ENCODE measurements at regions not wholly inside any gene's neighbourhood (a gene's known extent, or its start where the extent isn't known, plus 50 kb on each side); places are given as distances from the start of the nearest gene placed in this dataset.

GRCh38 chr1:56142301-56142700 is 437.1 kb downstream of the PLPP3 start:
- CTCF ChIA-PET (ENCODE audit: unreplicated experiment): no interaction called here
- no peak overlapping the region for H3K27ac ChIP-seq (ENCODE audit: low read depth, low read length, poor library complexity, severe bottlenecking)

GRCh38 chr1:56139836-56140235 is 439.5 kb downstream of the PLPP3 start:
- Histone ChIP-seq H3K79me2 (ENCODE audit: insufficient read depth, low read depth, low read length) (no peaks in the 10 kb centered on the region), H3K36me3 (ENCODE audit: insufficient read depth, low read length) (no peaks in the 10 kb centered on the region), H2AFZ (ENCODE audit: low read length) (no peak overlapping the region), H3K9me3 (ENCODE audit: low read length) (no peaks in the 10 kb centered on the region), H3K4me1 (ENCODE audit: insufficient read depth, low read length, poor library complexity, severe bottlenecking) (no peaks in the 10 kb centered on the region), H3K9me2 (ENCODE audit: insufficient read depth, low read length) (no peaks in the 10 kb centered on the region), H3K27ac (ENCODE audit: low read depth, low read length, poor library complexity, severe bottlenecking) (no peak overlapping the region), H3K4me2 (ENCODE audit: low read length) (no peak overlapping the region), H3K4me3 (ENCODE audit: low read depth, low read length, poor library complexity, severe bottlenecking) (no peak overlapping the region), H4K20me1 (ENCODE audit: insufficient read depth, low read length) (no peaks in the 10 kb centered on the region)
- intact Hi-C loops (cut with micrococcal nuclease; ENCODE audit: unreplicated experiment): loop anchor here (10.0 kb wide), 1 partner anchor 445 kb away; no protein-coding TSS in a partner anchor
- POLR2A ChIA-PET: no interaction called here
- CTCF ChIA-PET (ENCODE audit: unreplicated experiment): no interaction called here
- no TSS peak for BruUV-seq (replicated peaks)
- TF ChIP-seq CTCF (conservative IDR thresholded peaks at IDR 0.05; ENCODE audit: low read length): no peak
- no peak for TF ChIP-seq EZH2phosphoT487 (IDR thresholded peaks at IDR 0.05; ENCODE audit: borderline replicate concordance, low read depth, low read length)
- no peak for DNase-seq (ENCODE audit: low spot score)

More at GRCh38 chr1:56142301-56142700, 437.1 kb downstream of the PLPP3 start:
- Histone ChIP-seq H3K4me2 (ENCODE audit: low read length) (no peak overlapping the region), H3K79me2 (ENCODE audit: insufficient read depth, low read depth, low read length) (no peaks in the 10 kb centered on the region), H2AFZ (ENCODE audit: low read length) (no peak overlapping the region), H3K36me3 (ENCODE audit: insufficient read depth, low read length) (no peaks in the 10 kb centered on the region), H4K20me1 (ENCODE audit: insufficient read depth, low read length) (no peaks in the 10 kb centered on the region), H3K4me1 (ENCODE audit: insufficient read depth, low read length, poor library complexity, severe bottlenecking) (no peaks in the 10 kb centered on the region), H3K9me3 (ENCODE audit: low read length) (no peaks in the 10 kb centered on the region), H3K9me2 (ENCODE audit: insufficient read depth, low read length) (no peaks in the 10 kb centered on the region), H3K4me3 (ENCODE audit: low read depth, low read length, poor library complexity, severe bottlenecking) (no peak overlapping the region)
- BruUV-seq (replicated peaks): no TSS peak
- POLR2A ChIA-PET: no interaction called here
- no peak for DNase-seq (ENCODE audit: low spot score)
- intact Hi-C loops (cut with micrococcal nuclease; ENCODE audit: unreplicated experiment): loop anchor here (10.0 kb wide), 1 partner anchor 442 kb away; no protein-coding TSS in a partner anchor
- TF ChIP-seq EZH2phosphoT487 (IDR thresholded peaks at IDR 0.05; ENCODE audit: borderline replicate concordance, low read depth, low read length) (no peak), CTCF (conservative IDR thresholded peaks at IDR 0.05; ENCODE audit: low read length) (no peak)

DNA sequence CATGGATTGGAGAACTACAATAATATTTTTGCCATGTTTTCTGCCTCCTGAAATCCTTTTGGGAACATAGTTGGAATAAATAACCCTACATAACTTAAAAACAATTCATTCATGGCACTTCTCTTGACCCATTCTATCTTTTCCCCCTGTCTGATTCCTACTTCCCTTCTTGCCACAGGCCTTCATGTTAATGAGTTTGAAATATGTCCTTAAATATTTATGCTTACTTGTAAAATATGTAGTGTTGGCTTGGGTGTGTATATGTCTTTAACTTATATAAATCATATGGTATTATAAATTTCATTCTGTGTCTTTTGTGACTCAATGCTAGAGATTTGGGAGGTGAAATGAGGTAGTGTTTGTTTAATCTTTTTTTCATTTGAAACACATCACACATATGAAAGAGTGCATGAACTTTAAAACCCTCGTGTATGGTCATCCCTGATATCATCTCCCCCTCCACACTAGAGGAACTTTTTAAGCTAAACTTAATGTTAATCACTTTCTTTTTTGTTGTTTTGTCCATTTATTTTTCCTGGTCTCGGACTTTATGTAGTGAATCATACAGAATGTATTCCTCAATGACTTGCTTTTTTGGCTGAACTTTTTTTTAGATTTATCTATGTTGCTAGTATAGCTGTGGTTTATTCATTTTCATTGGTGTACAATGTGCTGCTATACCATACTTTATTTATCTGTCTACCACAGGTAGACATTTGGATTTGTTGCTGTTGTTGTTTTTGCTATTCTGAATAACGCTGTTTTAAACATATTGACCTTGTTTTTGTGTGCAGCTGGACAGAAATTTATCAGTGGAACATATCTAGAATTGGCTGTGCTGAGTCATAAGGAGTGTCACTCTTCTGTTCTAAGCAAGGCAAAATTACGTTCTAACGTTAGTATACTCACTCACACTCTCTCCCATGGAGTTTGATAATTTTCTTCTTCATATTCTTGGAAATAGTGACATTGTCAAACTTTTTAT is 441.6 kb downstream of the PLPP3 start:
- BruUV-seq (replicated peaks): no TSS peak
- no peak overlapping the region for H2AFZ ChIP-seq (ENCODE audit: low read length)
- no peak overlapping the region for H3K27ac ChIP-seq (ENCODE audit: low read depth, low read length, poor library complexity, severe bottlenecking)
- DNase-seq (ENCODE audit: low spot score): no peak
- no peak overlapping the region for H3K4me3 ChIP-seq (ENCODE audit: low read depth, low read length, poor library complexity, severe bottlenecking)
- no peak overlapping the region for H3K4me2 ChIP-seq (ENCODE audit: low read length)
- H3K9me3 ChIP-seq (ENCODE audit: low read length): no peaks in the 10 kb centered on the region
- ChIA-PET CTCF (ENCODE audit: unreplicated experiment) (no interaction called here), POLR2A (interaction anchor here (0.5 to 0.8 kb wide), 2 partner anchors 49 to 522 kb away, joined by 3 read pairs; no protein-coding TSS in a partner anchor)
- H3K4me1 ChIP-seq (ENCODE audit: insufficient read depth, low read length, poor library complexity, severe bottlenecking): no peaks in the 10 kb centered on the region
- H4K20me1 ChIP-seq (ENCODE audit: insufficient read depth, low read length): no peaks in the 10 kb centered on the region
- TF ChIP-seq CTCF (conservative IDR thresholded peaks at IDR 0.05; ENCODE audit: low read length) (no peak), EZH2phosphoT487 (IDR thresholded peaks at IDR 0.05; ENCODE audit: borderline replicate concordance, low read depth, low read length) (no peak)
- intact Hi-C loops (cut with micrococcal nuclease; ENCODE audit: unreplicated experiment): no loop called here
- H3K36me3 ChIP-seq (ENCODE audit: insufficient read depth, low read length): no peaks in the 10 kb centered on the region
- H3K9me2 ChIP-seq (ENCODE audit: insufficient read depth, low read length): no peaks in the 10 kb centered on the region
- H3K79me2 ChIP-seq (ENCODE audit: insufficient read depth, low read depth, low read length): no peaks in the 10 kb centered on the region
